Stimulated activated naive CD4-positive, alpha-beta T cell (primary cell): ENCODE measurements at regions not wholly inside any gene's neighbourhood (a gene's known extent, or its start where the extent isn't known, plus 50 kb on each side); places are given as distances from the start of the nearest gene placed in this dataset.

Experiments used
- DNase-seq, 6 experiments: peaks; one replicate each; lab custom pipeline; 2025; lab: John Stamatoyannopoulos, UW

GRCh38 chr20:11043001-11043400 lies 369.2 kb upstream of the JAG1 start:
- DNase-seq = no peak

GRCh38 chr20:11044561-11044960 lies 370.8 kb upstream of the JAG1 start:
- no peak for DNase-seq

- no peak for DNase-seq
These were observed 371.8 kb upstream of the JAG1 start for GRCh38 chr20:11045412-11046175.

- DNase-seq = no peak
These were observed 373.8 kb upstream of the JAG1 start for GRCh38 chr20:11047559-11047958.

GRCh38 chr20:11048739-11049138 lies 374.9 kb upstream of the JAG1 start:
- no peak for DNase-seq

- no peak for DNase-seq
These were observed 376.6 kb upstream of the JAG1 start for GRCh38 chr20:11050350-11050749.

- DNase-seq = no peak
These were observed 377.3 kb upstream of the JAG1 start for GRCh38 chr20:11051136-11051535.

GRCh38 chr20:11053310-11053709 lies 379.5 kb upstream of the JAG1 start:
- DNase-seq = no peak

GRCh38 chr20:11054266-11054993 lies 380.6 kb upstream of the JAG1 start:
- no peak for DNase-seq

- no peak for DNase-seq
These were observed 382.6 kb upstream of the JAG1 start for GRCh38 chr20:11056414-11056813.

- DNase-seq = no peak
These were observed 383.8 kb upstream of the JAG1 start for GRCh38 chr20:11057624-11058023.

GRCh38 chr20:11059659-11060058 lies 385.9 kb upstream of the JAG1 start:
- DNase-seq = no peak

- no peak for DNase-seq
These were observed 386.8 kb upstream of the JAG1 start for GRCh38 chr20:11060423-11061185.

- DNase-seq = no peak
These were observed 389.6 kb upstream of the JAG1 start for GRCh38 chr20:11063444-11063843.

GRCh38 chr20:11064946-11065345 lies 391.1 kb upstream of the JAG1 start:
- DNase-seq = no peak

- DNase-seq = no peak
These were observed 393.6 kb upstream of the JAG1 start for GRCh38 chr20:11067359-11067758.

GRCh38 chr20:11072982-11073381 lies 399.2 kb upstream of the JAG1 start:
- DNase-seq = no peak

GRCh38 chr20:11076434-11077105 lies 402.8 kb upstream of the JAG1 start:
- DNase-seq = no peak

- no peak for DNase-seq
These were observed 403.4 kb upstream of the JAG1 start for GRCh38 chr20:11077226-11077625.

GRCh38 chr20:11080010-11080409 lies 406.2 kb upstream of the JAG1 start:
- DNase-seq = no peak

- no peak for DNase-seq
These were observed 407.1 kb upstream of the JAG1 start for GRCh38 chr20:11080781-11081377.

GRCh38 chr20:11083841-11084240 lies 410.0 kb upstream of the JAG1 start:
- DNase-seq = no peak
